A673 (cell line): ENCODE measurements at regions not wholly inside any gene's neighbourhood (a gene's known extent, or its start where the extent isn't known, plus 50 kb on each side); places are given as distances from the start of the nearest gene placed in this dataset.

Source experiments
- BruUV-seq: library from RNA; stranded (reverse); fragments of 400-500 nt; replicated peaks from 2 replicates; lab custom pipeline; 2021; lab: Mats Ljungman, UMichigan
- CTCF ChIA-PET: fragments of 300-600 bp; sonication (Branson Sonifier 250); formaldehyde crosslinking; loops from one replicate; lab custom pipeline; 2022; ENCODE audit warnings: antibody characterized with exemption; lab: Charles Lee
- POLR2A ChIA-PET: fragments of 300-600 bp; sonication (Branson Sonifier 250); formaldehyde crosslinking; loops from one replicate; lab custom pipeline; 2022; ENCODE audit warnings: antibody characterized with exemption; ENCODE audit not compliant: low non-redundant PET; lab: Charles Lee
- DNase-seq: peaks from one replicate; pipeline ENCODE4 v3.0.0-alpha.2; 2015; ENCODE audit warnings: low spot score
- H3K27ac ChIP-seq: fragments of 200-600 bp; sonication (generic); 2 replicates; pipeline ENCODE4 v1.5.1; 2016; ENCODE audit warnings: mixed run types, low read depth, mild to moderate bottlenecking, mixed read lengths, antibody characterized with exemption, low read length; ENCODE audit not compliant: poor library complexity, severe bottlenecking
- H3K27me3 ChIP-seq: fragments of 200-600 bp; sonication (generic); replicated peaks from 2 replicates; pipeline ENCODE4 v1.6.1; 2017; ENCODE audit warnings: mixed run types, low read depth, mild to moderate bottlenecking, mixed read lengths, antibody characterized with exemption, low read length; ENCODE audit not compliant: insufficient read depth, poor library complexity
- H3K36me3 ChIP-seq: fragments of 200-600 bp; sonication (generic); 2 replicates; pipeline ENCODE4 v1.6.1; 2016; ENCODE audit warnings: mixed run types, mild to moderate bottlenecking, mixed read lengths, antibody characterized with exemption, low read length; ENCODE audit not compliant: insufficient read depth, poor library complexity, severe bottlenecking
- H3K4me1 ChIP-seq: fragments of 200-600 bp; sonication (generic); 2 replicates; pipeline ENCODE4 v1.6.1; 2017; ENCODE audit warnings: mixed run types, mild to moderate bottlenecking, mixed read lengths, antibody characterized with exemption, low read length; ENCODE audit not compliant: insufficient read depth, poor library complexity, severe bottlenecking
- H3K4me3 ChIP-seq: fragments of 200-600 bp; sonication (generic); 2 replicates; pipeline ENCODE4 v1.5.1; 2016; ENCODE audit warnings: low read depth, mixed run types, mild to moderate bottlenecking, mixed read lengths, low read length; ENCODE audit not compliant: poor library complexity, severe bottlenecking
- H3K9me3 ChIP-seq: fragments of 200-600 bp; sonication (generic); 2 replicates; pipeline ENCODE4 v1.6.1; 2016; ENCODE audit warnings: mixed run types, low read depth, mild to moderate bottlenecking, mixed read lengths, antibody characterized with exemption, low read length; ENCODE audit not compliant: poor library complexity, severe bottlenecking
- CTCF ChIP-seq: fragments of 300-800, 200-600 bp; sonication (generic); conservative IDR thresholded peaks from 2 replicates; pipeline ENCODE4 v1.5.1; 2017; ENCODE audit warnings: low read depth, mild to moderate bottlenecking, antibody characterized with exemption, low read length, moderate library complexity, mixed read lengths
- EZH2 ChIP-seq: fragments of 200-600 bp; sonication (generic); IDR thresholded peaks from 2 replicates; pipeline ENCODE4 v1.6.1; 2017; ENCODE audit warnings: borderline replicate concordance, low read depth, mild to moderate bottlenecking, mixed read lengths, antibody characterized with exemption, low read length; ENCODE audit not compliant: poor library complexity, severe bottlenecking
- intact Hi-C: fragments of 100-400 bp; cut with micrococcal nuclease; formaldehyde crosslinking; loops from one replicate; pipeline ENCODE4 v1.10.0; 2022; ENCODE audit not compliant: unreplicated experiment

- H3K4me3 ChIP-seq, result no peak overlapping the region
- no TSS peak for BruUV-seq
- ChIA-PET POLR2A (no interaction called here), CTCF (no interaction called here)
- H3K27me3 ChIP-seq, result no peaks in the 10 kb centered on the region
- H3K9me3 ChIP-seq, result no peaks in the 10 kb centered on the region
- peaks cover 9% of the 10 kb centered on the region for H3K4me1 ChIP-seq
- no peaks in the 10 kb centered on the region for H3K36me3 ChIP-seq
- no peak overlapping the region for H3K27ac ChIP-seq
- no peak for DNase-seq
- no peak for TF ChIP-seq CTCF
- no peak for TF ChIP-seq EZH2
- intact Hi-C loops, result no loop called here
These were observed 448.1 kb upstream of the NXPH2 start for GRCh38 chr2:139228276-139228675.

- DNase-seq, result peak; percentile 51
- H3K36me3 ChIP-seq, result no peaks in the 10 kb centered on the region
- H3K9me3 ChIP-seq, result no peaks in the 10 kb centered on the region
- H3K27ac ChIP-seq, result no peak overlapping the region
- CTCF ChIA-PET, result no interaction called here
- H3K4me1 ChIP-seq, result peaks cover 9% of the 10 kb centered on the region
- intact Hi-C loops, result no loop called here
- H3K4me3 ChIP-seq, result no peak overlapping the region
- POLR2A ChIA-PET, result no interaction called here
- no peaks in the 10 kb centered on the region for H3K27me3 ChIP-seq
- TF ChIP-seq CTCF (no peak), EZH2 (no peak)
- BruUV-seq, result no TSS peak
These were observed 445.8 kb upstream of the NXPH2 start for GRCh38 chr2:139225961-139226360.

GRCh38 chr2:139218181-139218580, 438.0 kb upstream of the NXPH2 start:
- H3K27me3 ChIP-seq, result no peaks in the 10 kb centered on the region
- no peaks in the 10 kb centered on the region for H3K4me1 ChIP-seq
- no peaks in the 10 kb centered on the region for H3K36me3 ChIP-seq
- no peak for DNase-seq
- ChIA-PET POLR2A (no interaction called here), CTCF (no interaction called here)
- TF ChIP-seq EZH2 (no peak), CTCF (no peak)
- no peaks in the 10 kb centered on the region for H3K9me3 ChIP-seq
- intact Hi-C loops, result no loop called here
- no peak overlapping the region for H3K27ac ChIP-seq
- no peak overlapping the region for H3K4me3 ChIP-seq
- no TSS peak for BruUV-seq
